Frontal cortex (tissue), 3 donors: ENCODE measurements at regions not wholly inside any gene's neighbourhood (a gene's known extent, or its start where the extent isn't known, plus 50 kb on each side); places are given as distances from the start of the nearest gene placed in this dataset.
"Not testable (repeated sequence)": the region's sequence is repeated elsewhere in the genome, so short reads cannot be mapped to it uniquely, and the experiment has no call there.

Source experiments
- DNase-seq, 2 donors: peaks; one replicate each; pipeline ENCODE4 v3.0.0; 2012; ENCODE audit warnings: low spot score in 2 of 2
- FAIRE-seq: peaks from 2 replicates; lab custom pipeline; 2012; peaks lifted over from hg19 to GRCh38; lab: Jason Lieb, UNC
- donor health status: control.
- donor health status: control.
- donor health status: control.

GRCh38 chr6:3958255-3958654 is 109.1 kb downstream of the FAM50B start:
- no peak for DNase-seq
- FAIRE-seq: no peak

DNA sequence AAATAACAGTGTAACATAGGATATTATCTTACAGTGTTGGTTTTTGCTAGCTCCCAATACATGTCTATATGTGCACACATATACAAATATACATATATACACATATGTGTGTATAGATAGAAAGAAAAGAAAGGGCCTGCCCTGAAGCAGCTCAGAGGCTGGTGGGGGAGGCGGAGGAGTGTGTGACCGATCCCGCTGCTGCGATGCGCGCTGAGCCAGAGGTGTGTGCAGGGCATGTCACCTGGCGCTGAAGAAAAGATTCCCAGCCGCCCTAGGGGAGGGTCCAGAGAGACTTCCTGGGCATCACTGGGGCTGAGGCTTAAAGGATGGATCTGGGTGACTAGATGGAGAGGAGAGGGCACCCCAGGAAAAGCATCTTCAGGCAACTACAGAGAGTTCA is 110.2 kb downstream of the FAM50B start:
- DNase-seq (no peak), FAIRE-seq (no peak)

DNA sequence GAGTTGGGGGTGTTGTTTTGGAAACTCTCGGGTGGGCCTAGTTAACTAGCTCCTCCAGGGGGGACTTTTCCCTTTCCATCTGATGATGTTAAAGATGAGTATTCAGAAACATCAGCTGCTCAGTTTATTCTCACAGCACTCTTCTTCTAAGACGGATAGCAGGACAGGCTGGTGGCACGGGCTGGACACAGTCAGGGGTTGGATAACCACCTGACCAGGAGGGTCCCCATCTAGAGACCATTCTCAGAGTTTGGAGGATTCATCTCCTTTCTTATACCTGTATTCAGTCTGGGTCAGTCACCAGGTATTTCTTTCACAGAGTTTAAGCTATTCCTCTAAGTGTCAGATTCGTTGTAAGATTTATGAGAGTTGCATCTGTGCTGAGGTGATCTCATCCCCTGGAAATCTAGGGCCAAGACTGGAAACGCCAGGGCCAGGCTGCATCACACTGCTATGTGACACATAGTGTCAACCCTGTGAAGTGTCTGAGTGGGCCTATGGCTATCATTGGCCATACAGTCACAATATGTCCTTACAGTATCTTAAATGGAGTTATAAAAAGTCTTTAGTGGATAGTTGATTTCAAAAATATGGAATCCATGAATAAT is 111.7 kb downstream of the FAM50B start:
- FAIRE-seq: no peak
- no peak for DNase-seq

DNA sequence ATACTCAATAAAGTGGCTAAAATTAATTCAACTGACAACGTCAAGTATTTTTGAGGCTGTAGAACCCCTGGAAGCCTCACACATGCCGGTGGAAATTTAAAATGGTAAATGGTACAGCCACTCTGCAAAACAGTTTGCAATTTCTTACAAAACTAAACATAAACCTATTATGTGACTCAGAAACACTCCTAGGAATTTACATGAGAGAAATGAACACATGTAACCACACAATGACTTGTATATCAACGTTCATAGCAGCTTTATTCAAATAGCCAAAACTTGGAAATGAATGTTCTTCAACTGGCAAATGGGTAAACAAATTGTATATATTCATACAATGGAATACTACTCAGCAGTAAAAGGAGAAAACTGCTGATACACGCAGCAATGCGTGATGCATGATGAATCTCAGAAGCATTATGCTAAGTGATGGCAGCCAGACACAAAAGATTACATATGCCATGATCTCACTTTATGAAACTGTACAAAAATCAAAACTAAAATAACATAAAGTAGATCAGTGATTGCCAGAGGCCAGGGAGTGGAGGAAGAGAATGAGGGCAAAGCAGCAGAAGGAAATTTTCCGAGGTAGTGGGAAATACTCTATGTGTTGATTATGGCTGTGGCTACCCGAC is 112.5 kb downstream of the FAM50B start:
- DNase-seq (no peak), FAIRE-seq (no peak)

GRCh38 chr6:3962291-3963280 is 113.4 kb downstream of the FAM50B start:
- no peak for FAIRE-seq
- peak in 1 of 2 donors; percentile 21 for DNase-seq

- FAIRE-seq (no peak), DNase-seq (no peak)
Measured at GRCh38 chr6:3963426-3963825, 114.3 kb downstream of the FAM50B start.

GRCh38 chr6:3965071-3965718 is 113.7 kb downstream of the FAM217A start:
- DNase-seq (no peak), FAIRE-seq (no peak)

- FAIRE-seq (no peak), DNase-seq (no peak)
Measured at GRCh38 chr6:3966426-3966825, 112.5 kb downstream of the FAM217A start.

GRCh38 chr6:3970097-3970496 is 108.8 kb downstream of the FAM217A start:
- DNase-seq (no peak), FAIRE-seq (no peak)

DNA sequence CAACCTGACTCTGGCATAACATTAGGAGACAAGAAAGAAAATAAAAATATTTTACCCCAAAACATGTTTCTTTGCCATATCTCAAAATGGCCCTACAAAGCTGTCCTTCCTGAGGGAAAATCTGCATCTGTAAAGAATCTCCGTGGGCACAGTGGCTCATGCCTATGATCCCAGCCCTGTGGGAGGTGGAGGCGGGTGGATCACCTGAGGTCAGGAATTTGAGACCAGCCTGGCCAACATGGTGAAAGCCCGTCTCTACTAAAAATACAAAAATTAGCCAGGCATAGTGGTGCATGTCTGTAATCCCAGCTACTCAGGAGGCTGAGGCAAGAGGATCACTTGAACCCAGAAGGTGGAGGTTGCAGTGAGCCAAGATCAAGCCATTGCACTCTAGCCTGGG is 105.8 kb downstream of the FAM217A start:
- DNase-seq, FAIRE-seq: not testable (repeated sequence)

DNA sequence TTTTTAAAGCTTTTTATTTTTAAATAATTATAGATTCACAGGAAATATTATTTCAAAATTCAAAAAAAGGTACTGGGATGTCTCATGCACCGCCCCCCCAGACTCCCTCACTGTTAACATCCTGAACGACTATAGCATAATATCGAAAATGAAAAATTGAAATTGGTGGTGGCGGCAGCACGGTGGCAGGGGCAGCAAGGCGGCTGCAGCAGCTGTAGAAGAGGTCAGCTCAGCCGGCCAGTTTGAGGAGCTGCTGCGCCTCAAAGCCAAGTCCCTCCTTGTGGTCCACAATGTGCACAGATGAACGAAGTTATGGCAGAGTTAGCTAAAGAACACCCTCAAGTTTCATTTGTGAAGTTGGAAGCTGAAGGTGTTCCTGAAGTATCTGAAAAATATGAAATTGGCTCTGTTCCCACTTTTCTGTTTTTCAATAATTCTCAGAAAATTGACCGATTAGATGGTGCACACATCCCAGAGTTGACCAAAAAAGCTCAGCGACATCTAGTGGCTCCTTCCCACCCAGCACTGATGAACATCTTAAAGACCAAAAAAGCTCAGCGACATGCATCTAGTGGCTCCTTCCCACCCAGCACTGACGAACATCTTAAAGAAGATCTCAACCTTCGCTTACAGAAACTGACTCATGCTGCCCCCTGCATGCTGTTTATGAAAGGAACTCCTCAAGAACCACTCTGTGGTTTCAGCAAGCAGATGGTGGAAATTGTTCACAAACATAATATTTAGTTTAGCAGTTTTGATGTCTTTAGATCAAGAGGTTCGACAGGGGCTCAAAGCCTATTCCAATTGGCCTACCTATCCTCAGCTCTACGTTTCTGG is 100.8 kb downstream of the FAM217A start:
- FAIRE-seq: no peak

GRCh38 chr6:3978966-3979365 is 100.0 kb downstream of the FAM217A start:
- DNase-seq, FAIRE-seq: not testable (repeated sequence)

More for the DNA sequence above, 100.8 kb downstream of the FAM217A start:
- peak in 1 of 2 donors; percentile 27 for DNase-seq

- FAIRE-seq (no peak), DNase-seq (no peak)
Measured at GRCh38 chr6:3981917-3982316, 97.0 kb downstream of the FAM217A start.

DNA sequence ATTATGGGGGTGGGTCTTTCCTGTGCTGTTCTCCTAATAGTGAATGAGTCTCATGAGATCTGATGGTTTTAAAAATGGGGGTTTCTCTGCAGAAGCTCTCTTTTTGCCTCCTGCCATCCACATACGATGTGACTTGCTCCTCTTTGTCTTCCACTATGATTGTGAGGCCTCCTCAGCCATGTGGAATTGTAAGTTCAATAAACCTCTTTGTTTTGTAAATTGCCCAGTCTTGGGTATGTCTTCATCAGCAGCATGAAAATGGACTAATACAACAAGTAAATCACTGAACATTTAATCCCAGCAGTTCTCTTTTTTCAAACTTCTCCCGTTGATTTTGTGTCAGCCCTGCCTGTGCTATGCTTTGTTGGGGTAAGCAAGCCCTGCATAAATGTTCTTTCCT is 95.2 kb downstream of the FAM217A start:
- no peak for FAIRE-seq
- no peak for DNase-seq

DNA sequence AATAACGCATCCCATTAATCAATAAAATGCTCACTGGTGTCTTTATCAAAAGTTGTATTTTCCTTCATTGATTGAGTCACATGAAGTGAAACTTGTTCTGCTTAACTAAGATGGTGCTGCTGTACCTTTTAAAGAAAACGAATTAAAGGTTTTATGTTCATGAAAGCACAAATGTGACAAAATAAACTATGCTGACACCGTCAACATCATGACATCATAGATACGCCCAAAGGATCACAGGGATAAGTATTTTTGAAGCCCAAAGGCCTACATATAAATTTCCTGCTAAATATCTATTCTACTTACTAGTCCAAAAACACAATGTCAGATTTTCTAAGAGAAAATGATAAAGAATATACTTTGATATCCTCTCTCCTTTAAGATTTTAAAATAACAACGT is 94.4 kb downstream of the FAM217A start:
- no peak for DNase-seq
- no peak for FAIRE-seq

DNA sequence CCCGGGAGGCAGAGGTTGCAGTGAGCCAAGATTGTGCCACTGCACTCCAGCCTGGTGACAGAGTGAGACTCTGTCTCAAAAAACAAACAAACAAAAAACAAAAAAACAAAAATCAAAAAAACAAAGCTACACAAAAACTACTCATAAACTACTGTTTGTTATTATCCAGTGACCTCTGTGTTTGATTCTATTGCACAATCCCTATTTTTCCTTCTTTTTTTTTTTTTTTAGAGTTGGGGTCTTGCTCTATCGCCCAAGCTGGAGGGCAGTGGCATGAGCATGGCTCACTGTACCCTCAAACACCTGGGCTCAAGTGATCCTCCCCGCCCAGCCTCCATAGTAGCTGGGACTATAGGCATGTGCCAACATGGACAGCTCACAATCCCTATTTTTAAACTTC is 92.7 kb downstream of the FAM217A start:
- DNase-seq: no peak
- no peak for FAIRE-seq

- DNase-seq (no peak), FAIRE-seq (no peak)
Measured at GRCh38 chr6:3987053-3987452, 91.9 kb downstream of the FAM217A start.

DNA sequence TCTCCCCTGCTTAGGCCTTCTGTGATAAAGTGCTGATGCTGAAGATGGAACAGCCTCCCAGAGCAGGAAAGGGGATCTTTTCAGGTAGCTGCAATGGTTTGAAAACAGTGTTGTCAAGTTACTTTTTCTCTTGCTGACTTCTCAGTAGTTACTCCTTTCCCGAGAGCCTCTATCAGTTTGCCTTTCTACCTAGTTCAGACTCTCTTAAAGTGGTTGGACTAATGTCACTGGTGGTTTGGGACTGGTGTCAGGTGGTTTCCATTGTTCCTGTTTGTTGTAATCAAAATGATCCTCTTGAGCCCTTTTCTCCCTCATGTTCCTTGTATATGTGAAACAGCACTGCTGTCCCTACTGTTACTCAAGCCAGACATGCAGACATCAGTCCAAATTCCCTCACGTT is 91.4 kb downstream of the FAM217A start:
- DNase-seq (no peak), FAIRE-seq (no peak)

- FAIRE-seq: no peak
Measured at GRCh38 chr6:3990692-3991491, 88.0 kb downstream of the FAM217A start.

More at GRCh38 chr6:3990692-3991491, 88.0 kb downstream of the FAM217A start:
- peak; percentile 39 to 69 for DNase-seq
